Skin of body (tissue), 1 donor: ENCODE measurements at regions not wholly inside any gene's neighbourhood (a gene's known extent, or its start where the extent isn't known, plus 50 kb on each side); places are given as distances from the start of the nearest gene placed in this dataset.
"Not testable (repeated sequence)": the region's sequence is repeated elsewhere in the genome, so short reads cannot be mapped to it uniquely, and the experiment has no call there.

ENCODE experiments used
- DNase-seq: peaks from one replicate; lab custom pipeline; 2025; lab: John Stamatoyannopoulos, UW

- DNase-seq, result not testable (repeated sequence)
Observed at GRCh38 chrX:124181515-124181914, 150.9 kb upstream of the TEX13D start.

GRCh38 chrX:124190440-124190839, 142.0 kb upstream of the TEX13D start:
- no peak for DNase-seq

GRCh38 chrX:124194199-124194598, 138.3 kb upstream of the TEX13D start:
- DNase-seq, result peak; percentile 5

GRCh38 chrX:124194901-124195300, 137.6 kb upstream of the TEX13D start:
- no peak for DNase-seq

GRCh38 chrX:124203311-124203710, 129.1 kb upstream of the TEX13D start:
- no peak for DNase-seq

- no peak for DNase-seq
Observed at GRCh38 chrX:124208660-124209059, 123.8 kb upstream of the TEX13D start.

- DNase-seq, result no peak
Observed at GRCh38 chrX:124209792-124210576, 122.5 kb upstream of the TEX13D start.

GRCh38 chrX:124211312-124211942, 121.0 kb upstream of the TEX13D start:
- DNase-seq, result no peak

GRCh38 chrX:124212622-124213021, 119.8 kb upstream of the TEX13D start:
- no peak for DNase-seq

- no peak for DNase-seq
Observed at GRCh38 chrX:124215786-124216185, 116.7 kb upstream of the TEX13D start.

- no peak for DNase-seq
Observed at GRCh38 chrX:124216396-124217115, 115.9 kb upstream of the TEX13D start.

GRCh38 chrX:124217304-124218251, 114.9 kb upstream of the TEX13D start:
- peak; percentile 5 for DNase-seq

GRCh38 chrX:124223524-124223923, 108.9 kb upstream of the TEX13D start:
- no peak for DNase-seq

GRCh38 chrX:124224528-124224927, 107.9 kb upstream of the TEX13D start:
- DNase-seq, result no peak

- no peak for DNase-seq
Observed at GRCh38 chrX:124226129-124226528, 106.3 kb upstream of the TEX13D start.

GRCh38 chrX:124228849-124229248, 103.6 kb upstream of the TEX13D start:
- no peak for DNase-seq

GRCh38 chrX:124229374-124229773, 103.1 kb upstream of the TEX13D start:
- DNase-seq, result no peak

- no peak for DNase-seq
Observed at GRCh38 chrX:124230655-124231450, 101.6 kb upstream of the TEX13D start.

- DNase-seq, result no peak
Observed at GRCh38 chrX:124231451-124231759, 101.1 kb upstream of the TEX13D start.

GRCh38 chrX:124232523-124233201, 99.8 kb upstream of the TEX13D start:
- no peak for DNase-seq
